ENCODE measurements at regions not wholly inside any gene's neighbourhood (a gene's known extent, or its start where the extent isn't known, plus 50 kb on each side); places are given as distances from the start of the nearest gene placed in this dataset.

DNA sequence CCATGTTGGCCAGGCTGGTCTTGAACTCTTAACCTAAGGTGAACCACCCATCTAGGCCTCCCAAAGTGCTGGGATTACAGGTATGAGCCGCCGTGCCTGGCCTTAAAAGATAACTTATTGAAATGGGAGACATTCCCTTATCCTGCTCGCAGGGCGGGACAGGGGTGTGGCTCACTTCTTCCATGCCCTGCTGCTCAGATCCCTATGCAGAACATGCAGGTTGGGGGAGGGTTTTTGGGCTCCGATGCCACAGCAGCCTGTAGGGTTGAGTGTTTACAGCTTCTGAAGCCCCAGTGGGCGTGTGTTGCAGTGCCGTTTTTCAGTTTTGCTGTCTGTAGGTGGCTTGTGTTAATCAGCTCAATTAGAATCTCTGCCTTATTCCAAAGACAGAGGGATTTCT lies 108.0 kb upstream of the BRINP1 start:
- TF ChIP-seq, protein P1, sequence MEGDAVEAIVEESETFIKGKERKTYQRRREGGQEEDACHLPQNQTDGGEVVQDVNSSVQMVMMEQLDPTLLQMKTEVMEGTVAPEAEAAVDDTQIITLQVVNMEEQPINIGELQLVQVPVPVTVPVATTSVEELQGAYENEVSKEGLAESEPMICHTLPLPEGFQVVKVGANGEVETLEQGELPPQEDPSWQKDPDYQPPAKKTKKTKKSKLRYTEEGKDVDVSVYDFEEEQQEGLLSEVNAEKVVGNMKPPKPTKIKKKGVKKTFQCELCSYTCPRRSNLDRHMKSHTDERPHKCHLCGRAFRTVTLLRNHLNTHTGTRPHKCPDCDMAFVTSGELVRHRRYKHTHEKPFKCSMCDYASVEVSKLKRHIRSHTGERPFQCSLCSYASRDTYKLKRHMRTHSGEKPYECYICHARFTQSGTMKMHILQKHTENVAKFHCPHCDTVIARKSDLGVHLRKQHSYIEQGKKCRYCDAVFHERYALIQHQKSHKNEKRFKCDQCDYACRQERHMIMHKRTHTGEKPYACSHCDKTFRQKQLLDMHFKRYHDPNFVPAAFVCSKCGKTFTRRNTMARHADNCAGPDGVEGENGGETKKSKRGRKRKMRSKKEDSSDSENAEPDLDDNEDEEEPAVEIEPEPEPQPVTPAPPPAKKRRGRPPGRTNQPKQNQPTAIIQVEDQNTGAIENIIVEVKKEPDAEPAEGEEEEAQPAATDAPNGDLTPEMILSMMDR (IDR thresholded peaks at IDR 0.05), result no peak
- TF ChIP-seq POLR2A (IDR thresholded peaks at IDR 0.05), result no peak
- no peak for TF ChIP-seq POLR2AphosphoS5 (IDR thresholded peaks at IDR 0.05)
